ENCODE measurements at regions not wholly inside any gene's neighbourhood (a gene's known extent, or its start where the extent isn't known, plus 50 kb on each side); places are given as distances from the start of the nearest gene placed in this dataset.
A peak's percentile ranks its signal among the peaks of the same experiment; 100 is the strongest.

GRCh38 chr5:27267209-27267824, 228.9 kb upstream of the CDH9 start:
- DNase-seq: no peak

- no peak for DNase-seq
These were observed 227.8 kb upstream of the CDH9 start for GRCh38 chr5:27266184-27266583.

- no peak for DNase-seq
These were observed 219.3 kb upstream of the CDH9 start for GRCh38 chr5:27257696-27258095.

GRCh38 chr5:27252911-27253310, 214.5 kb upstream of the CDH9 start:
- DNase-seq: no peak

GRCh38 chr5:27242258-27242626, 203.9 kb upstream of the CDH9 start:
- DNase-seq: no peak

- DNase-seq: no peak
These were observed 203.3 kb upstream of the CDH9 start for GRCh38 chr5:27241564-27242257.

GRCh38 chr5:27240791-27241190, 202.4 kb upstream of the CDH9 start:
- no peak for DNase-seq

GRCh38 chr5:27234916-27235315, 196.5 kb upstream of the CDH9 start:
- peak; percentile 32 for DNase-seq

GRCh38 chr5:27221410-27221809, 183.0 kb upstream of the CDH9 start:
- no peak for DNase-seq

GRCh38 chr5:27220752-27221151, 182.4 kb upstream of the CDH9 start:
- DNase-seq: no peak

GRCh38 chr5:27217977-27218376, 179.6 kb upstream of the CDH9 start:
- no peak for DNase-seq

GRCh38 chr5:27217155-27217956, 179.0 kb upstream of the CDH9 start:
- DNase-seq: no peak

- no peak for DNase-seq
These were observed 178.1 kb upstream of the CDH9 start for GRCh38 chr5:27216367-27216950.

- DNase-seq: no peak
These were observed 169.7 kb upstream of the CDH9 start for GRCh38 chr5:27208051-27208450.

- DNase-seq: no peak
These were observed 153.6 kb upstream of the CDH9 start for GRCh38 chr5:27191786-27192510.

GRCh38 chr5:27172693-27173092, 134.3 kb upstream of the CDH9 start:
- DNase-seq: no peak

GRCh38 chr5:27171761-27172261, 133.4 kb upstream of the CDH9 start:
- no peak for DNase-seq

GRCh38 chr5:27158775-27159174, 120.4 kb upstream of the CDH9 start:
- no peak for DNase-seq

- no peak for DNase-seq
These were observed 119.8 kb upstream of the CDH9 start for GRCh38 chr5:27158171-27158570.

- DNase-seq: no peak
These were observed 106.1 kb upstream of the CDH9 start for GRCh38 chr5:27144456-27144855.

- DNase-seq: no peak
These were observed 102.4 kb upstream of the CDH9 start for GRCh38 chr5:27140831-27141230.

GRCh38 chr5:27130587-27130986, 92.2 kb upstream of the CDH9 start:
- no peak for DNase-seq

- DNase-seq: no peak
These were observed 91.5 kb upstream of the CDH9 start for GRCh38 chr5:27129926-27130325.
